HCT116 (cell line): ENCODE measurements at regions not wholly inside any gene's neighbourhood (a gene's known extent, or its start where the extent isn't known, plus 50 kb on each side); places are given as distances from the start of the nearest gene placed in this dataset.

ENCODE experiments used
- CTCF ChIP-seq, 3 experiments: fragments of 200-600 bp in 1 of 3; sonication (generic) in 1 of 3; IDR thresholded peaks in 2 of 3; conservative IDR thresholded peaks in 1 of 3; 2 replicates each; pipeline ENCODE4 v1.5.1; 2012 to 2017; ENCODE audit warnings: low read depth in 2 of 3, low read length in 2 of 3, antibody characterized with exemption in 1 of 3, borderline replicate concordance in 1 of 3, control low read depth in 1 of 3, mild to moderate bottlenecking in 1 of 3, mixed read lengths in 1 of 3, mixed run types in 1 of 3, moderate library complexity in 1 of 3; ENCODE audit not compliant: insufficient read depth in 1 of 3
- EGR1 ChIP-seq: IDR thresholded peaks from 2 replicates; pipeline ENCODE4 v1.6.1; 2012; ENCODE audit warnings: low read depth
- POLR2AphosphoS5 ChIP-seq: IDR thresholded peaks from 2 replicates; pipeline ENCODE4 v1.6.1; 2011; ENCODE audit warnings: mild to moderate bottlenecking, low read depth, low read length, moderate library complexity
- SIN3A ChIP-seq: IDR thresholded peaks from 2 replicates; pipeline ENCODE4 v1.6.1; 2012; ENCODE audit warnings: low read depth

GRCh38 chr10:71912431-71912830, 51.8 kb upstream of the CHST3 start:
- TF ChIP-seq CTCF (IDR thresholded peaks at IDR 0.05 in 2 of 3, conservative IDR thresholded peaks at IDR 0.05 in 1 of 3; ENCODE audit: borderline replicate concordance in 1 of 3, insufficient read depth in 1 of 3, low read depth in 2 of 3, low read length in 2 of 3) (peak in 2 of 3 experiments; percentile 25 to 34; a peak in 3 of 6 replicates), EGR1 (no peak), SIN3A (no peak), POLR2AphosphoS5 (no peak)
